ENCODE measurements at regions not wholly inside any gene's neighbourhood (a gene's known extent, or its start where the extent isn't known, plus 50 kb on each side); places are given as distances from the start of the nearest gene placed in this dataset.

- Histone ChIP-seq H3K36me3 (ENCODE audit: low read depth) (no peaks in the 10 kb centered on the region), H3K9me3 (ENCODE audit: severe bottlenecking) (no peaks in the 10 kb centered on the region), H3K4me1 (ENCODE audit: insufficient read depth, poor library complexity, severe bottlenecking) (no peaks in the 10 kb centered on the region), H3K27me3 (ENCODE audit: insufficient read depth, poor library complexity, severe bottlenecking) (no peaks in the 10 kb centered on the region), H3K4me3 (ENCODE audit: severe bottlenecking) (no peak overlapping the region), H3K27ac (ENCODE audit: poor library complexity, severe bottlenecking) (no peak overlapping the region)
- no peak for ATAC-seq (ENCODE audit: low read depth)
- no peak for DNase-seq (ENCODE audit: low spot score)
- TF ChIP-seq CTCF (IDR thresholded peaks at IDR 0.05; ENCODE audit: poor library complexity, severe bottlenecking) = no peak
Measured at GRCh38 chr6:148118244-148118643, 224.4 kb upstream of the SASH1 start.

GRCh38 chr6:148128014-148128730 lies 214.5 kb upstream of the SASH1 start:
- Histone ChIP-seq H3K9me3 (ENCODE audit: severe bottlenecking) (no peaks in the 10 kb centered on the region), H3K36me3 (ENCODE audit: low read depth) (no peaks in the 10 kb centered on the region), H3K27ac (ENCODE audit: poor library complexity, severe bottlenecking) (peak overlapping the region; percentile 47), H3K4me3 (ENCODE audit: severe bottlenecking) (no peak overlapping the region), H3K27me3 (ENCODE audit: insufficient read depth, poor library complexity, severe bottlenecking) (no peaks in the 10 kb centered on the region), H3K4me1 (ENCODE audit: insufficient read depth, poor library complexity, severe bottlenecking) (peaks cover 20% of the 10 kb centered on the region)
- ATAC-seq (ENCODE audit: low read depth) = peak; percentile 98
- no peak for TF ChIP-seq CTCF (IDR thresholded peaks at IDR 0.05; ENCODE audit: poor library complexity, severe bottlenecking)
- DNase-seq (ENCODE audit: low spot score) = no peak

GRCh38 chr6:148134592-148134991 lies 208.0 kb upstream of the SASH1 start:
- Histone ChIP-seq H3K4me3 (ENCODE audit: severe bottlenecking) (no peak overlapping the region), H3K27me3 (ENCODE audit: insufficient read depth, poor library complexity, severe bottlenecking) (no peaks in the 10 kb centered on the region), H3K27ac (ENCODE audit: poor library complexity, severe bottlenecking) (no peak overlapping the region), H3K9me3 (ENCODE audit: severe bottlenecking) (no peaks in the 10 kb centered on the region), H3K4me1 (ENCODE audit: insufficient read depth, poor library complexity, severe bottlenecking) (peaks cover 8% of the 10 kb centered on the region), H3K36me3 (ENCODE audit: low read depth) (no peaks in the 10 kb centered on the region)
- ATAC-seq (ENCODE audit: low read depth) = no peak
- DNase-seq (ENCODE audit: low spot score) = no peak
- no peak for TF ChIP-seq CTCF (IDR thresholded peaks at IDR 0.05; ENCODE audit: poor library complexity, severe bottlenecking)

- no peak for ATAC-seq (ENCODE audit: low read depth)
- Histone ChIP-seq H3K27ac (ENCODE audit: poor library complexity, severe bottlenecking) (no peak overlapping the region), H3K27me3 (ENCODE audit: insufficient read depth, poor library complexity, severe bottlenecking) (no peaks in the 10 kb centered on the region), H3K9me3 (ENCODE audit: severe bottlenecking) (no peaks in the 10 kb centered on the region), H3K36me3 (ENCODE audit: low read depth) (no peaks in the 10 kb centered on the region), H3K4me3 (ENCODE audit: severe bottlenecking) (no peak overlapping the region), H3K4me1 (ENCODE audit: insufficient read depth, poor library complexity, severe bottlenecking) (peaks cover 15% of the 10 kb centered on the region)
- no peak for TF ChIP-seq CTCF (IDR thresholded peaks at IDR 0.05; ENCODE audit: poor library complexity, severe bottlenecking)
- DNase-seq (ENCODE audit: low spot score) = no peak
Measured at GRCh38 chr6:148136586-148136985, 206.1 kb upstream of the SASH1 start.

- no peak overlapping the region for H3K4me3 ChIP-seq (ENCODE audit: severe bottlenecking)
- peaks cover 14% of the 10 kb centered on the region for H3K4me1 ChIP-seq (ENCODE audit: insufficient read depth, poor library complexity, severe bottlenecking)
Measured at GRCh38 chr6:148137652-148138051, 205.0 kb upstream of the SASH1 start.

More at GRCh38 chr6:148137652-148138051, 205.0 kb upstream of the SASH1 start:
- ATAC-seq (ENCODE audit: low read depth) (no peak), DNase-seq (ENCODE audit: low spot score) (no peak)
- H3K27me3 ChIP-seq (ENCODE audit: insufficient read depth, poor library complexity, severe bottlenecking) = no peaks in the 10 kb centered on the region
- H3K36me3 ChIP-seq (ENCODE audit: low read depth) = no peaks in the 10 kb centered on the region
- no peak overlapping the region for H3K27ac ChIP-seq (ENCODE audit: poor library complexity, severe bottlenecking)
- no peaks in the 10 kb centered on the region for H3K9me3 ChIP-seq (ENCODE audit: severe bottlenecking)
- no peak for TF ChIP-seq CTCF (IDR thresholded peaks at IDR 0.05; ENCODE audit: poor library complexity, severe bottlenecking)

Data from RWPE2 (cell line).